Tibial artery (tissue), 4 donors: ENCODE measurements at regions not wholly inside any gene's neighbourhood (a gene's known extent, or its start where the extent isn't known, plus 50 kb on each side); places are given as distances from the start of the nearest gene placed in this dataset.

ENCODE experiments used
- DNase-seq, 2 donors: peaks; one replicate each; pipeline ENCODE4 v3.0.0-alpha.2; 2019
- H3K27ac ChIP-seq, 2 donors: fragments of 200-600 bp; sonication (generic) in 1 of 2; 1 replicate in 1 of 2; 2 replicates in 1 of 2; pipeline ENCODE4 v1.5.1; 2018 to 2019; ENCODE audit warnings: mild to moderate bottlenecking in 1 of 2
- H3K27me3 ChIP-seq, 2 donors: fragments of 200-600 bp; sonication (generic) in 1 of 2; one replicate each; pipeline versions ENCODE4 v1.5.1 to v1.6.0; 2016 to 2019
- H3K36me3 ChIP-seq, 3 donors: fragments of 200-600 bp; sonication (generic) in 2 of 3; one replicate each; pipeline ENCODE4 v1.5.1; 2016 to 2019; ENCODE audit warnings: mild to moderate bottlenecking in 2 of 3
- H3K4me1 ChIP-seq, 4 donors: fragments of 200-600 bp; sonication (generic) in 2 of 4; 1 replicate in 3 of 4; 2 replicates in 1 of 4; pipeline ENCODE4 v1.5.1; 2016 to 2019
- H3K4me3 ChIP-seq, 2 donors: fragments of 200-600 bp; sonication (generic) in 1 of 2; 1 replicate in 1 of 2; 2 replicates in 1 of 2; pipeline ENCODE4 v1.5.1; 2018 to 2019; ENCODE audit warnings: mild to moderate bottlenecking in 2 of 2
- H3K9me3 ChIP-seq, 3 donors: fragments of 200-600 bp; sonication (generic) in 1 of 3; one replicate each; pipeline ENCODE4 v1.5.1; 2016 to 2019
- CTCF ChIP-seq, 2 experiments: fragments of 200-600 bp in 1 of 2; fragments of 450-650 bp in 1 of 2; IDR thresholded peaks; one replicate each; pipeline ENCODE4 v1.5.1; 2017 to 2019; ENCODE audit warnings: antibody characterized with exemption in 2 of 2, mild to moderate bottlenecking in 1 of 2, moderate library complexity in 1 of 2
- intact Hi-C: fragments of 100-400 bp; cut with DNase I; formaldehyde crosslinking; loops from one replicate; pipeline ENCODE4 v1.15.0; 2023; ENCODE audit warnings: low total_unique reads

- Histone ChIP-seq H3K4me1 (peaks cover 0 to 7% (median 0%) of the 10 kb centered on the region in 4 donors), H3K27me3 (no peaks in the 10 kb centered on the region), H3K36me3 (no peaks in the 10 kb centered on the region), H3K9me3 (peaks cover 0 to 3% (median 0%) of the 10 kb centered on the region in 3 donors), H3K4me3 (no peak overlapping the region), H3K27ac (no peak overlapping the region)
- DNase-seq: no peak
- no peak for TF ChIP-seq CTCF (IDR thresholded peaks at IDR 0.05)
- intact Hi-C loops: no loop called here
These were observed 230.4 kb upstream of the KCNH8 start for GRCh38 chr3:18917923-18918322.

- TF ChIP-seq CTCF (IDR thresholded peaks at IDR 0.05): no peak
- no peak overlapping the region for H3K27ac ChIP-seq
- H3K4me3 ChIP-seq: no peak overlapping the region
- H3K36me3 ChIP-seq: no peaks in the 10 kb centered on the region
- intact Hi-C loops: no loop called here
- no peaks in the 10 kb centered on the region for H3K9me3 ChIP-seq
- H3K27me3 ChIP-seq: no peaks in the 10 kb centered on the region
- DNase-seq: no peak
- H3K4me1 ChIP-seq: no peaks in the 10 kb centered on the region
These were observed 246.1 kb upstream of the KCNH8 start for GRCh38 chr3:18902081-18902793.

- no peaks in the 10 kb centered on the region for H3K9me3 ChIP-seq
- no peak overlapping the region for H3K4me3 ChIP-seq
- DNase-seq: no peak
- H3K4me1 ChIP-seq: no peaks in the 10 kb centered on the region
- no peaks in the 10 kb centered on the region for H3K36me3 ChIP-seq
- no peak overlapping the region for H3K27ac ChIP-seq
- no peaks in the 10 kb centered on the region for H3K27me3 ChIP-seq
- TF ChIP-seq CTCF (IDR thresholded peaks at IDR 0.05): no peak
- intact Hi-C loops: no loop called here
These were observed 246.7 kb upstream of the KCNH8 start for GRCh38 chr3:18901571-18901970.

- intact Hi-C loops: no loop called here
- Histone ChIP-seq H3K27ac (no peak overlapping the region), H3K9me3 (no peaks in the 10 kb centered on the region), H3K4me1 (no peaks in the 10 kb centered on the region), H3K36me3 (no peaks in the 10 kb centered on the region), H3K4me3 (no peak overlapping the region), H3K27me3 (no peaks in the 10 kb centered on the region)
- no peak for DNase-seq
- TF ChIP-seq CTCF (IDR thresholded peaks at IDR 0.05): no peak
These were observed 247.3 kb upstream of the KCNH8 start for GRCh38 chr3:18900994-18901393.

- Histone ChIP-seq H3K4me3 (no peak overlapping the region), H3K4me1 (no peaks in the 10 kb centered on the region), H3K9me3 (no peaks in the 10 kb centered on the region), H3K27ac (no peak overlapping the region), H3K36me3 (no peaks in the 10 kb centered on the region), H3K27me3 (no peaks in the 10 kb centered on the region)
- TF ChIP-seq CTCF (IDR thresholded peaks at IDR 0.05): no peak
- intact Hi-C loops: no loop called here
- DNase-seq: no peak
These were observed 249.4 kb upstream of the KCNH8 start for GRCh38 chr3:18898911-18899310.

GRCh38 chr3:18892756-18893155, 255.6 kb upstream of the KCNH8 start:
- no peak for TF ChIP-seq CTCF (IDR thresholded peaks at IDR 0.05)
- Histone ChIP-seq H3K9me3 (no peaks in the 10 kb centered on the region), H3K4me1 (no peaks in the 10 kb centered on the region), H3K27ac (no peak overlapping the region), H3K27me3 (no peaks in the 10 kb centered on the region), H3K4me3 (no peak overlapping the region), H3K36me3 (no peaks in the 10 kb centered on the region)
- intact Hi-C loops: no loop called here
- no peak for DNase-seq
